HUDEP-2 (cell line): ENCODE measurements at regions not wholly inside any gene's neighbourhood (a gene's known extent, or its start where the extent isn't known, plus 50 kb on each side); places are given as distances from the start of the nearest gene placed in this dataset.

Experiments used
- DNase-seq, 76 experiments: peaks; one replicate each; lab custom pipeline; 2025; ENCODE audit not compliant: unreplicated experiment in 76 of 76; lab: John Stamatoyannopoulos, UW

DNA sequence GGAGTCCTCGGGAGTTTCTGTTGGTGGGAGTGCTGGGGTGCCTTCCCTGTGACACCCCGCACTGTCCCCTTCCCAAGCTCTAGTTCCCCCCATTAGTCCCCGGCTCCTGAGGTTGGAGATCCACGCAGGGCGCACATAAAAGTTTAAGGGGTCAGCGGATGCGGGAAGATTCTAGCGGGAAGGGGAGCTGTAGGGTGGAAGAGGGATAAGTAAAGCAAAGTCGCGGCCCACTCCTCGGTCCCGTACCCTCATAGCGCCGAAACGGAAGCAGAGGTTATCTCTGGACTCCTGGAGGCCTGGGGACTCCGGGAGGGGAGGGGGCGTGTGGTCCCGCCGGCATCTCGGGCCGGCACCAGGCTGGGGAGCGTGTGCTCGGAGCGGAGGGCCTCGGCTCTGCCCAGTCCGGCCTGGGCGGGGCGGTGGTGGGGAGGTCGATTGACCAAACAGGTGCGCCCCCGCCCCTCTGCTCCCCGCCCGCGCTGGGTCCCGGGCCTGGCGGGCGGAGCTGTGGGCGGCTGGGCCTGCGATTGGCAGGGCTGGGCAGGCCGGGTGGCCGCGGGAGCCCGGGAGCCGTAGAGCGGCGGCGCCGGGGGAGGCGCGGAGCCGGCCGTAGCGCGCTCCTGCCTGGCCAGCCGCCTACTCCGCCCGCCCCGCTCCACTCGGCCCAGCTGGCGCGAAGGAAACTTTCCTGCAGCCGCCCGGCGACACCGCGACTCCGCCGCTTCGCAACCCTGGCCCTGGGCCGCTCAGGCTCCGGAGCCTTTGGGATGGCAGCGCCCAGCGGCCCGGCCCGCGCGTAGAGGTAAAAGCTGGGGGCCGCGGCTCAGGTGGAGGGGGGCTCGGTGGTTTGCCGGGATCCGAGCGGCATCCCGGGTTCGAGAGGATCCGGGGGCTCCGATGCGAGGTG, 52.2 kb upstream of the DAB2IP start:
- peak in 1 of 76 experiments; percentile 4 for DNase-seq

DNA sequence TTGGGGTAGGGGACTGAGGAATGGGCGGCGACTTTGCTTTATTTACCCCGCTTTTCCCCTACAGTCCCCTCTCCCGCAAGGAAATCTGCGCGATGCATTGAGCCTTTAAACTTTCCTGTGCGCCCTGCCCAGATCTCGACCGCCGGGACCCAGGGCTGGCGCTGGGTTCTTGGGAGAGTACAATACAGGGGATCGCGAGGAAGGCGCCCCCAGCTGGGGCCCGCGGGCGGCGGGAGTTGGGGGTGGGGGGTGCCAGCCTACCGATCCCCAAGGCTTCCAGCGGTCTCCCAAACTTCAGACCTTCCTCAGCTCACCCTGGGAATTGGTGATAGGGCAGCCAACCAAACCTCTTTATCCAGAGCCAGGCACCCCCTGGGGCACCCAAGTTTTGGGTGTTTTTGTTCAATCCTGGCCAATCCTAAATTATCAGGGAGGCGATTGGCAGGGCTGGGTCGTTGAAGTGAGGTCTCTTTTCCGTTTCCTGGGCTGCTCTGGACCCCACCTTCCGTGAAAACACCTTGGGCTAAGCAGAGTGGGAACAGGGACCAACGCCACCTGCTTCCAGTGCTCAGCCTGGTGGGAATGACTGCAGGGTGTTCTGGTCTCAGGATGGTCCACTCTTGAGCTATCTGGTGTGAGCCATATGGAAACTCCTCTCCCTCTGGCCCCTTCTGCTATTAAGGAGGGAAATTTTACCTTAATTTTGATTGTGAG, 51.4 kb upstream of the DAB2IP start:
- DNase-seq = no peak

DNA sequence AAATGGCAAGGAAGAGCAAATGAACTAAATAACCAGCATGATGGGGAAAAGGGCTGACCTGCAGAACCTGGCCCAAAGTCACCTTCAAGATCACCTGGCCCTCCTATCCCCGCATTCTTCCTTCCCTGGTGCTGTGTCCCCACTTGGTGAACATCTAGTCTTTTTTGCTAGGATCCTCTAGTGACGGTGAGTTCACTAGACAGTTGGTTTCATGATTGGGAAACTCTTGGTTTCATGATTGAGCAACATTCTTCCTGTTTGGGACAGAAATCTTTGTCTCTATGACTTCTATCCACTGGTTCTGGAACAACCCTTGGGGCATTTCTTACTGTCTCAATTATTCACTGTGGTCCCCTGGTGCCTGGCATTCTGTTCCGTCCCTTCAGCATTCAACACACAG, 50.2 kb upstream of the DAB2IP start:
- DNase-seq = no peak
